ENCODE measurements at regions not wholly inside any gene's neighbourhood (a gene's known extent, or its start where the extent isn't known, plus 50 kb on each side); places are given as distances from the start of the nearest gene placed in this dataset.

DNA sequence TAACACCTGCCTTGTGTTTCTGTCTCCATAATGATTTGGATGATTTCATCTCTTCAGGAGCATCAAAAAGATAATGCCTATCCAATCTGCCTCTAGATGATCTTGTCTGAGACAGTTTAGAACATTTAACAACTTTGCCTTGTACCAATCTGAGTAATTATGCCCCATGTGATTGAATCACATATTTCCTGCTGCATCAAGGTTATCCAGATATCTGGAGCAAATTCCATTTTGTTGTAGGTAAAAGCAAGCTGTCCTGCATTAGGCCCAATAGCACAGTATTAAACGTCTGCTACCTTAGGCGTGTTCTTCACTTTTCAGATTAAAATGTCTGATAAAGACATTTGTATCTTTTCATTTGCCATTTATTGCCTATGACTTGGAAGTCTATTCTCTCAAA is 54.1 kb upstream of the MARCHF11 start:
- POLR2A ChIA-PET = no interaction called here

DNA sequence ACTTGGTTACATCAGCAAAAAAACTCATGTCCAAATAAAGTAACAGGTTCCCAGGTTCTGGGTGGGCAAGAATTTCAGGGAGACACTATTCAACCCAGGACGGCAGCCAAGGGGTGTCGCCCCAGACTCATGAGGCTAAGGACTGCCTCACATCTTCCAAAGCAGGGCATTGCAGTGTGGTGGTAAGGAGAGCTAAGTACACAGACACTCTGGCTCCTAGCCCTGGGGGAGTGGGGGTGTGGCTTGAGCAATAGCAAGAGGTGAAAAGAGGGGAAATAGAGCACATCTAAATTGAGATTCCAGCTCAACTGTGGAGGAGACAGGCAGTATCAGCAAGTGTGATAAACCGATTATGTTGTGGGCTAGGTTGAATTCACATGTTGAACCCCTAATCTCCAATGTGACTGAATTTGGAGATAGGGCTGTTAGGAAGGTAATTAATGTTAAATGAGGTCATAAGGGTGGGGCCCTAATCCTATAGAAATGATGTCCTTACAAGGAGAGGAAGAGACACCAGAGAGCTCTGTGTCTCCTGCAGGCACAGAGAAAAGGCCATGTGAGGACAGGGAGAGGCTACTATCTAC is 49.9 kb upstream of the MARCHF11 start:
- CTCF ChIA-PET = interaction anchor here (0.6 kb wide), 1 partner anchor 17 kb away, joined by 3 read pairs; no protein-coding TSS in a partner anchor
- H3K27me3 ChIP-seq (ENCODE audit: control insufficient read depth, insufficient read depth, low read length) = no peaks in the 10 kb centered on the region
- POLR2A ChIA-PET = no interaction called here
- no peak for TF ChIP-seq CTCF (IDR thresholded peaks at IDR 0.05; ENCODE audit: insufficient read depth, low read depth, low read length)
- DNase-seq (ENCODE audit: low read depth) = no peak
- H3K4me3 ChIP-seq (ENCODE audit: low read depth, low read length) = no peak overlapping the region
- no peaks in the 10 kb centered on the region for H3K36me3 ChIP-seq (ENCODE audit: control insufficient read depth, insufficient read depth, low read length)

More for the DNA sequence above, 54.1 kb upstream of the MARCHF11 start:
- Histone ChIP-seq H3K4me3 (ENCODE audit: low read depth, low read length) (no peak overlapping the region), H3K36me3 (ENCODE audit: control insufficient read depth, insufficient read depth, low read length) (no peaks in the 10 kb centered on the region), H3K27me3 (ENCODE audit: control insufficient read depth, insufficient read depth, low read length) (no peaks in the 10 kb centered on the region)
- CTCF ChIA-PET = no interaction called here
- DNase-seq (ENCODE audit: low read depth) = no peak
- no peak for TF ChIP-seq CTCF (IDR thresholded peaks at IDR 0.05; ENCODE audit: insufficient read depth, low read depth, low read length)
